Muscle of back (tissue), 3 donors: ENCODE measurements at regions not wholly inside any gene's neighbourhood (a gene's known extent, or its start where the extent isn't known, plus 50 kb on each side); places are given as distances from the start of the nearest gene placed in this dataset.

ENCODE experiments used
- DNase-seq, 3 donors: peaks; one replicate each; pipeline versions ENCODE4 v3.0.0 to v3.0.0-alpha.2; 2013

DNA sequence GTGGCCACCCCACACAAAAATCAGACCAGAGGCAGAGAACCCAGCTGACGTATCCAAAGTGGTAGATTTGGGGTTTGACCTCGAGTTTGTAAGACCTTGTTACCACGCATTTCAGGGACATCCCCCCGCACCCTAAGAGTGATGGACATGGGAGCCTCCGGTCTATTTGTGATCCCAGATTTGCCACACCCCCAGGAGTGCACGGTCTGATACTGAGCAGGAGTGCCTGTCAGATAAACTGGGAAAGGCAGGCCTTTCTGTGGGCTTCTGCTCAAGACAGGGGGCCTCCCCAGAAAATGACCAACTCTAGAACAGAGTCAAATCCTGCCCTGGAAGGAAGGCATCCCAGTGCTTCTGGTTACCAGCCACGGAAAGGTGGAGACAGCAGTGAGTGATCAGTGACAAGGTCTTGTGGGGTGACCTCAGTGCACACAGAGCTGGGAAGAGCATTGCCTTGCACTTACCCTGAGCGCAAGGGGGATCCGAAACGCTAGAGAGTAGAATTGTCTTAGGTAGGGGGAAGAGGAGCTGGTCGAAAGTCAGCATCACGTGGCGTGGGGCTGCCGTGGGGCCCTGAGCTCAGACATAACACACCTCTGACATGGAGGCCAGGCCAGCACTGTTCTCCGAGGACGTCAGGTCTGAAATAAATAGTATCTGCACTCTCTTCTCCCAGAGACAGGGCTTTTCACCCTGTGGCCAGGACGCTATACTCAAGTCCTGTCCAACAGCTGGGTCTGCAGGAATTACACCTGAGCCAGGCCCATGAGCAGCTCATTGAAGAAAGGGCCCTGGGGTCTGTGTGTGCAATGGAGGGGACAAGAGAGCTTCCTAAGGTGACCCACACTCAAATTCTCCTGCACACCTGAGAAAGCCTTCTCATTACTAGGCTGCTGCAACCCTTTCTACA is 242.4 kb upstream of the SALL3 start:
- no peak for DNase-seq

DNA sequence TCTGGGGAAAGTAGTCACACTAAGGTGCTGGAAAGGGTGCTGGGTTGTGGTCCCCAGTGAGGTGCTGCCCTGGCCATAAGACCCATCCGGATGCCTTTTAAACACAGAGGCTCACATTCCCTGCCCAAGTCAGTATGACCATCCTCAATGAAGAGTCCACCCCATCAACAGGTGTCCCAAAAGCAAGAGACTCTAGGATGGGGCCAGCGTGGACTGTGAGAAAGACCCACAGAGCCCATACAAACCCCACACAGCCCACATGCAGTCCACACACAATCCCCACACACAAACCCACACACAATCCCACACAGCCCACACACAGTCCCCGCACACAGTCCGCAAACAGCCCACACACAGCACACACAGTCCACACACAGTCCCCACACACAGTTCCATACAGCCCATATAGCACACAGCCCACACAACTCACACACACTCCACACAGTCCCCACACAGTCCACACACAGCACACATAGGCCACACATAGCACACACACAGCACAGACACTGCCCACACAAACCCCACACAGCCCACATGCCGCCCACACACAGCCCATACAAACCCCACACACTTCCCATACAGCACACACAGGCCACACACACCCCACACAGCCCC is 241.4 kb upstream of the SALL3 start:
- no peak for DNase-seq

DNA sequence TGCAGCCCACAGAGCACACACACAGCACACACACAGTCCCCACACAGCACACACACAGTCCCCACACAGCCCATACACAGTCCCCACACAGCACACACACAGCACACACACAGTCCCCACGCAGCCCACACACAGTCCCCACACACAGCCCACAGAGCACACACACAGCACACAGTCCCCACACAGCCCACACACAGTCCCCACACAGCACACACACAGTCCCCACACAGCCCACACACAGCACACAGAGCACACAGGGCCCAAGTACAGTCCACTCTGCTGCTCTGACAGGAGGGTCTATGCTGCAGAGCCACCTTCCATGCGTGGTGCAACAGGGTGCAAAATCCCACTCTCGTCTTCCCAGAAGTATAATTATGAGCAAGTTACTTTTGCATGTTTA is 240.5 kb upstream of the SALL3 start:
- DNase-seq, result no peak

DNA sequence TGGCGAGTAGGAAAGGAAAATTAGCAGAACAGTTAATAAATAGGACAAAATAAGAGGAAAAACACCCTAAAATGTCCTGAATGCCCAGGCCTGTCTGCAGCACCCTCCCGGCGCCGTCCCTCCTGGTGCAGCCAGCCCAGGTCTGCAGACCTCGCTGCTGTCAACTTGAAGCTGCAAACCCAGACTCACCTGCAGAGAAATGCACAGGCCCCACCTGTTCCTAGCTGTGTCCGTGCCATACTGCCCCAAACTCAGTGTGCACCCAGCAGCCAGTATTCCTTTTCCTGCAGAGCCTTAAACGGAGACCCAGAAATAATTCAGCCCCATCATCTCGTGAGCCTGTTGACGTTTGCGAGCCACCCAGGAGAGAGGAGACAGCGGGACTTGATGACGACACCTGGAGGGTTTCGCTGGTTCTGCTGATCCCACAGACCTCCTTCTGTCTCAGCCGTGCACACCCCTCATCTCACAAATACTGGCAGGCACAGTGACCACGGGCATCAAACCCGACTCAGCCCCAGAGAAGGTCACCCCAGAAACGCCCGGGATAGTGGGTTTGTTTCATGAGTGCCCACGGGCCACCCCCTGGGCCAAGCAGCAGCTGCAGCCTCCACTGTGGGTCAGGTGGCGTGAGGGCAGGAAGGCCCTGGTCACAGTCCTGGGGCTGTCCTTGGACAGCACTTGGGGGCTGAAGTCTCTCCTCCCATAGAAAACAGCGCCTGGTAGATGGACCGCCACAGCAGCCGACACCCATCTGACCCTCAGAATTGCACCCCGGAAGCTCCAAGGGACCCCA is 239.5 kb upstream of the SALL3 start:
- no peak for DNase-seq

DNA sequence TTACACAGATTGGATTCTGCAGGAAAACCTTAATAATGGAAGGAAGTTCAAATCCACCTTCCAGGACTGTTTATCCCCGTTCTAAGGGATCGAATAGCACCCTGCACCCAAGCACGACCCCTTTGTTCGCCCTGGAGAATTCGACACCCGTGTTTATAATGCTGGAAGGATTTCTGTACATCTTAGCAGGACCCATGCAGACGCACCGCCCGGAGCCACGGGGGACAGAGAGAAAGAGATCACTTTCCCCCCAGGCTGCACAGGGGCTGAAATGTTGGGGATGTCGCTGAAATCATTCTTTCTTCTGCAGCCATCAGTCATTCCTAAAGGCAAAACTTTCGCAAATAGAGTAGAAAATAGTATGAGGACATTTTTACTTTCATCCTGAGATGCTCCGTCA is 238.7 kb upstream of the SALL3 start:
- no peak for DNase-seq

DNA sequence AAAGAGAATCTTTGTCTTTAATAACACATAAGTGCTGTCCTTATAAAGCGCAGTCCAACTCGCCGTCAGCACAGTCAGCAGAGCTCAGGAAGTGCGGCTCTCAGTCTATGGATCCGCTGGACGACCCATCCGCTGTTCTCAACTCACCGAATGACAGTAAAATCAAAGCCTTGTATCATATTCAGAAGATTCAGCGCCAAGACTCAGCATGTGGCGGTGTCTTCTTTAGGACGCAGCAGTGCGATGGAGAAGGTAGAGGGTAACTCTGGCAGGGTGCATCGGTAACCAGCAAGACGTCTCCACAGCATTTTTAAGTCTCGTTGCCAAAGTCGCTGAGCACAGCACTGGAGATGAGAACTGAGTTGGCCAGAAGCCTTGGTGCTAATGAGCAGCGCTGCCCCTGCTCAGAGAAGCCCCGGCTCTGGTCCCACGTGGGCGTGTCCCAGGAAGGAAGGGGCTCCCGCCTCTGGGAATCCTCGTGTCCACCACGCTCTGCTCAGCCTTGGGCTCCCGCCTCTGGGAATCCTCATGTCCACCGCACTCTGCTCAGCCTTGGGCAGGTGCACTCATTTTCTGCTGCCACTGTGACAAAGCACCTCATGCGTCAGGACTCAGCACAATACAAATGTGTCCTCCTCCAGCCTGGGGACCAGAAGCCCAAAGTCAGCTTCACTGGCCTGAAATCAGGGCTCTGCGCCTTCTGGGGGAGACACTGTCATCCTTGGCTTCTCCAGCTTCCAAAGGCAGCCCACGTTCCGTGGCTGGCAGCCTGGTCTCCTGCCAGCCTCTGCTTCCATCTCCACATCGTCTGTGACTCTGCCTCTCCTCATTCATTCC is 238.0 kb upstream of the SALL3 start:
- no peak for DNase-seq

DNA sequence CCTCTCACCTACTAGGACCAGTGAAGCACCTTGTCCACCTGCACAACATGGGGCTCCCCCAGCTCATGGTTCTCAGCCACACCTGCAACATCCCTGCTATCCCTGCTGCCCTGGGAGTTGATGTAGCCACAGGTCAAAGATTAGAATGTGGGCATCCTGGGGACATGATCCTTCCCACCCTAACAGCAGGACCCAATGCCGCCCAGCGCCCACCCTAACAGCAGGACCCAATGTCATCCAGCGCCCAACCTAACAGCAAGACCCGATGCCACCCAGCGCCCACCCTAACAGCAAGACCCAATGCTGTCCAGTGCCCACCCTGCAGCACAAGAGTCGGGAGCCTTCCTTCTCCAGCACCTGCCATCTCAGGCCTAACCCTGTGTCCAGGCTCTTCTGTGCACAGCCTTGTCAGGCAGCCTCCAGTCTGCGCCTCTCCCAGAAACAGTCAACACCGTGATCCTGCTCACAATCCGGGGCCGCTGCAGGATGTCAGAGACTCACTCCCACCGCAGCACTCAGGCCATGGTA is 237.3 kb upstream of the SALL3 start:
- no peak for DNase-seq

DNA sequence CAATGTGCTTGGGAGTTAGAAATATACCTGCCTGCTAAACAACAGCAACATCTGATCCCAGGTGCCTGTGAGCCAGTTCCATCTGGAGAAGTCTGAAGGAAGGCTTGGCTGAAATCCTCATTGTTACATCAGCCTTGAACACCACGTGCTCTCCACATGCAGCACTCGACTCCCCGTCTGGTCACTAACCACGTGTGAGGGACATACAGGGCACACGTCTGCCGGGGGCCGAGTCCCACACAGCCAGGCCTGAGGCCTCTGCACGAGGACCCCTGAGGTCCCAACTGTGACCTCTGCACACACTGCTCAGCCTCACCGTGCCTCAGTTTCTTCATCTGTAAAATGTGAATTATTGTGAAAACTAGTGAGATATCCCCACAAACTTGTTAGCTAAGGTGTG is 236.5 kb upstream of the SALL3 start:
- DNase-seq, result no peak

DNA sequence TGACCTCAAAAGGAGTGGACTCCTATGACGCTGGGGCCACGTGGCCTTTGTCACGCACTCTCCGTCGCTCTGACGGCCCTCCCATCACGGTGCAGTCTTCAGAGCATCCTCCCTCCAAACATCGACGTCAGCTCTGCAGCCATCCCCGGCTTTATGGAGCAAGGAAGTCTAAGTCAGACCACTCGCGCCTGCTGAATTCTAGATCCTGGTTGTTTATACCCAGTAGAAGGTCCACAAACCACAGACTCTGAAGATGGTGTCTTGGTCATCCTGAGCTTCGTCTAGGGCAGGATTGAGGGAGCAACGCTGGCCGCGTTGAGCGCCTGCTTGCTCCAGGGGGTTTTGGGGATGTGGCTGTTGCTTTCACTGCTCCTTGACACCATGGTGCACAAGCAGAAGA is 228.0 kb upstream of the SALL3 start:
- no peak for DNase-seq

DNA sequence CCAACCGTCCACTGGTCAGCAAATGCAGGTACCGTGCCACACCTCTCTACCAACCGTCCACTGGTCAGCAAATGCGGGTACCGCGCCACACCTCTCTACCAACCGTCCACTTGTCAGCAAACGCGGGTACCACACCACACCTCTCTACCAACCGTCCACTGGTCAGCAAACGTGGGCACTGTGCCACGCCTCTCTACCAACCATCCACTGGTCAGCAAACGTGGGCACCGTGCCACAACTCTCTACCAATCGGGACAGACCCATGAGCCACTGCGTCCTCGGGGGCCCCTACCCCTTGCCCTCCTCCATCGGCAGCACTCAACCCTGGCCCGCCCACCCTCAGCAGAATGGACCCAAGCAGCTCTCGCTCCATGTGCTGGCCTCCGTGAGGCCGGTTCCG is 226.4 kb upstream of the SALL3 start:
- DNase-seq, result no peak

DNA sequence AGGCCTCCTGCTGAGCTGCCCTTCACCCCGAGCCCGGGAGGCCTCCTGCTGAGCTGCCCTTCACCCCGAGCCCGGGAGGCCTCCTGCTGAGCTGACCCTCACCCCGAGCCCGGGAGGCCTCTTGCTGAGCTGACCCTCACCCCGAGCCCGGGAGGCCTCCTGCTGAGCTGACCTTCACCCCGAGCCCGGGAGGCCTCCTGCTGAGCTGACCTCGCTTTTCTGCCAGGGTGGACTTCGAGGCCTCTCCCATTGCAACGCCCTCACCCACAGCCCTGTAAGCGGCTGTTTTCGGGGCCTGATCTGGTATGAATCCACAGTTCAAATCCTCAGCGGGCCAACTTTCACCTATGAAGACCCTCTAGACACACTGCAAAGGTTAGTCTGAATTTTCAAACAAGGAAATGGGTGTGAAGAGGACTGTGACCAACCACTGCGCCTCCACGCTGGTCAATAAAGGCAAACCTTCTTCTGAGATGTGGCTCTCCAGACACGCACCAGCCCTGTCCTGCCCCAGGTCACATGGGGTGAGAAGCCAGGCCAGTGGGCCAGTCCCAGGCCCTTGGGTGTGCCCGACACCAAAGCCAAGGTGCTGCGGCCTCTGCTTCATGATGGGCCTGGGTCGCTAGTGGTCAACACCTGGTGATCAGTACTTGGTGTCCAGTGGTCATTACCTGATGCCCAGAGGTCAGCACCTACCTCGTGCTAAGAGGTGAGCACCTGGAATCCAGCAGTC is 225.1 kb upstream of the SALL3 start:
- DNase-seq, result no peak

DNA sequence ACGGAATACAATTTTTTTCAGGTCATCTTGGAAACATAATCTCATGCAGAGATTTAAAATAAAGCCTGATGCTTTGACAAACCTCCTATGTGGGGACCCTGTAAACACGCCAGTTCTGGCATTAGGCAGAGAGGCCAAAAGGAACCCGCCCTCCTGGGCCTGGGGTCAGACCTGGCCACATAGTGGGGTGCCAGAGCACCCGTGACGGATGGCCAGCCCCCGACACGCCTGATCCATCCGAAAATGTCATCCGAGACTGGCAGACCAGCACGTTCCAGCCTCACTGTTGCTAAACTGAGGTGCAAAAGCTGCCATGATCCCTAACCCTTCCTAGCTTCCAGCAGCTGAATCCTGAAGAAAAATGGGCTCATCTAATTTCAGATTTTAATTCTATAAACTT is 222.6 kb upstream of the SALL3 start:
- no peak for DNase-seq

DNA sequence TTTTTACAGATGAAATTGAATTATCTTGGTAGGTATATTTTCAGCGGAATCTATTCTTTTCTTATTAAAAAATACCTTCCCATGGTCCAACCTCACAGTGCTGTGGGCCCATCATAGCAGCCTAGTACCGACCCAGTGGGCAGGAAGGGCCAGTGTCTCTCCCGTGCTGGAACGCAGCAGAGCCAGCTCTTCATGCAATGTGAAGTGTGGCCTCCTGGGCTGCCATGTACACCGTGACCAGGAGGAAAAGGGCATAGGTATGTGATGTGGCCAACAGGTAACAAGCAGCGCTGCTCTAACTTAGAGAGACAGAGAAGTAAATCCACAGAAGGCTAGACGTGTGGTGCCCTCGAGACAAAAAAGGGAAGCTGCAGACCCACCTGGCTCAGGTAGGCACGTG is 221.1 kb upstream of the SALL3 start:
- DNase-seq, result no peak

DNA sequence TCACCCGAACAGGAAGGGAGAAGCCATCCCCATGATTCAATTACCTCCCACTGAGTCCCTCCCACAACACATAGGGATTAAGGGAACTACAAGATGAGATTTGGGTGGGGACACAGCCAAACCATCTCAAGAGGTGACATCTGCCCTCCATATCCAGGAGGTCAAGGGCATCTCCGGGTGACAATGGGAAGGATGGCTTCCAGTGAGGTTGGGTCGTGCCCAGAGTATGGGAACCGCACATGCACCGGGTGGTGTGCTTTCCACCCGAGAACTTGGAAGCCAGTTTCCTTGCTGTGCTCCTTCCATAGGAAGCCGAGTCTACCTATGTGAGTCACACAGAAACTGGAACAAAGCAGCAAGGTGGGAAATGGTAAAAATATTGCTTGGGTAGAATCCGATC is 216.9 kb upstream of the SALL3 start:
- no peak for DNase-seq

DNA sequence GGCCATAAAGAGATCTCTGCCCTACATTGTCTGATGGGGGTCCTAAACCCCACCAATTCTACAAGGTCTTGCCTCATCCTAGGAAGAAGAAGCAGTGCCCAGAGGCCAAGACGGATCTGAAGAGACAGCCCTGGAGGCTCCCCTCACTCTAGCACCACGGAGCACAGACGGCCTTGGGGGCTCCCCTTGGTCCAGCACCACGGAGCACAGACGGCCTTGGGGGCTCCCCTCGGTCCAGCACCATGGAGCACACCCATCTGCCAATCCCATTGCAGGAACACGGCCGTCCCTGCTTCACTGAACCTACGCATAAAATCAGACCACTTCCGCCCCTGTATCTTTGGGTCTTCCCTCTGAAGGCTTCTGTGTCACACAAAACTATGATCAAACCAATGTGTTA is 215.1 kb upstream of the SALL3 start:
- DNase-seq, result no peak

DNA sequence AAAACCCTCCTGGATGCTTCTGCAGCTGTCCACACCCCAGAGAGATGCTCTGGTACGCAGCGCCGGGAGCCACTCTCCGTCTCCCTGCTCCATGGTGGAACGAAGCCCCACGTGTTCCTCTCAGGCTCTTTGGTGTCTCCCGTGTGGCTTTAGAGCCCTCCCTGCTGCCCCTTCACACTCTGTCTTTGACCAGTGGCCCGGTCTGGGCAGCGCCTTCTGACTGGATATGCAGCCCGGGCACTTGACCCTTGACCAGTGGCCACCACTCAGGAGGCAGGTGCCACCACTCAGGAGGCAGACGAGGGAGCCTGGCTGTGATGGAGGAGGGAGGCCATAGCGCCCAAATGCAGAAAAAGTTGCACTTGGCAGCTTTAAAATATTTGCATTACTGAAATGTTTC is 214.5 kb upstream of the SALL3 start:
- DNase-seq, result no peak

DNA sequence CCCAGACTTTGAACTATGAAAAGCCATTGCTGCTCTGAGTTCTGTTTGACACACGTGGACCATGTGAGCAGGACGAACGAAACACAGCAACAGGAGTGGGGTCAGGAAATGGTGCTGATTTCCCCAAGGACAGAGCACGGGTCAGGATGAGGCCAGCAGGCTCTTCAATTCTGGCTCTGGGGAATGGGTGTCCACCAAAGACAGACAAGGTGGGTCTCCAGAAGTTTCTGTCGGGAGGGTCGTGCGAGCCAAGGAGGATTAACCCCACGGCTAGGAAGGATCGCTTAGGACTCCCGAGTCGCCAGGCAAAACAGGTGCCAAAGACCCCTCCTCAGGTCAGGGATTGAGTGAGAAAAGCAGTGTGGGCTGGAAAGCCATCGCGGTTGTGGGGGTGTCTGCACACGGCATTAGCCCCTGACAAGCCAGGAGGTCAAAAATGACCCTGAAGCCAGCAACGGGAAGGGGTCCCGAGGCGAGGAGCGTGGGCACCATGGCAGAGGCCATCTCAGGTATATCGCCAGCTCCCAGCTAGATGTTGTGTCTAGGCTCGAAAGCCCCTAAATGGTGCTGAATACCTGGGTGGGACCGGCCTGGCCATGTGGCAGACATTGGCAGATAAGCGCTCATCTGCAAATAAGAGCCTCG is 213.9 kb upstream of the SALL3 start:
- DNase-seq, result no peak

DNA sequence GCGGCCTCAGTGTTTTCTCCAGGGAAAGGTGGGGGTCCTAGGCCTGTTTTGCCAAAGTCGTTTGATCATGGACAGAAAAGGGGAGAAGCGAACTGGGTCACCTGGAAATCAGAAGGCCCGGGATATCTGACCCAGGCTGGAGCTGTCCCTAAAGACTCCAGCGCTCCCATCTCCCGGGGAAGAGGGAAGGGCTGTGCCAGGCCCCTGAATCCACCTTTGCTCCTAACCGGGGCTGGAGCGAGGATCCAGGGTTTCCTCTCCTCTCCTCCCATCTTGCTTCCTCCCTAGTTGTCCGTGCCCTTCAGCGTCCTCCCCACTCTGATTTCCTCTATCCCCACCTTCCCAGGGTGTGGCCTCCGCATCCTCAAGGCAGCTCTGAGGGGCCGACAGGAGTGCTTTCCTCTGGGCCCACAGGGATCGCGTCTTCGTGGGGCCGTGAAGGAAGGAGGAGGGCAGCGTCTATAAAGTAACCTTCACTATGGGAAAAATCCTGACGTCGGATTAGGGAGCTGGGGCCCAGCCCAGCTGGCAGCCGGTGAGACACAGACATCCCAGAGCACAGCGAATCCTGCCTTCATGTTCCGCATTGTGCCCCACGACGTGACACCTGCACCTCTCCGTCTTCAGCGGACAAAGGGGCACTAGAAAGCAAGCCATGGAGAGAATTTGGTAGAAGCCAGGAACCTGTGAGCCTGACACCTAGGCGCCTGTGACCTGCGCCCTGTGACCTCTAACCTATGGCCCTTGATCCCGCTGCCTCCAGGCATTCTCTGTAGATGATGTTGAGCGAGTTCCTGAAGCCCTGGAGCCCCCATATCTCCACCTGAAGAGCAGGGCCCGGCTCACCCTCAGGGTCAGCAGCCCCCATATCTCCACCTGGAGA is 212.7 kb upstream of the SALL3 start:
- no peak for DNase-seq

DNA sequence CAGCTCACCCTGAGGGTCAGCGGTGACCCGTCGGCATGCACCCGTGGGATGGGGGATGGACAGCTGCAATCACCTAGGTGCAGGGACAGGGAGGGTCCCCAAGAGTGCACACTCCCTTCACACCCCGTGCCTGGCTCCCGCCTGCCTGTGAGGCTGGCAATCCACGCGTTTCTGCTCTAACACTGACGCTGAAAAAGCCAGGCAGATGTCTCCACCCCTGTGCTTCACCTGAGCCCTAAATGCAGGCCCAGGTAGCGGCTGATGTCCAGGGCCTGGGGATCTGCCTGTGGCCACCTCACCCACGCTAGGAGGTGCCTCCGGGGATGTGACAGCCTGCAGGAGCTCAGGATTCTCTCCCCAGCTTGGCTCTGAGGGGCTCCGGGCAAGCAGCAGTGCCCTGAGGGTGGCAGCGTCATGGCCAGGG is 212.0 kb upstream of the SALL3 start:
- DNase-seq, result no peak
